Colon (tissue), 2 donors: ENCODE measurements at regions not wholly inside any gene's neighbourhood (a gene's known extent, or its start where the extent isn't known, plus 50 kb on each side); places are given as distances from the start of the nearest gene placed in this dataset.

Experiments
- FAIRE-seq: peaks from 2 replicates; lab custom pipeline; 2012; peaks lifted over from hg19 to GRCh38; lab: Jason Lieb, UNC
- donor health status: control.
- donor health status: control.

DNA sequence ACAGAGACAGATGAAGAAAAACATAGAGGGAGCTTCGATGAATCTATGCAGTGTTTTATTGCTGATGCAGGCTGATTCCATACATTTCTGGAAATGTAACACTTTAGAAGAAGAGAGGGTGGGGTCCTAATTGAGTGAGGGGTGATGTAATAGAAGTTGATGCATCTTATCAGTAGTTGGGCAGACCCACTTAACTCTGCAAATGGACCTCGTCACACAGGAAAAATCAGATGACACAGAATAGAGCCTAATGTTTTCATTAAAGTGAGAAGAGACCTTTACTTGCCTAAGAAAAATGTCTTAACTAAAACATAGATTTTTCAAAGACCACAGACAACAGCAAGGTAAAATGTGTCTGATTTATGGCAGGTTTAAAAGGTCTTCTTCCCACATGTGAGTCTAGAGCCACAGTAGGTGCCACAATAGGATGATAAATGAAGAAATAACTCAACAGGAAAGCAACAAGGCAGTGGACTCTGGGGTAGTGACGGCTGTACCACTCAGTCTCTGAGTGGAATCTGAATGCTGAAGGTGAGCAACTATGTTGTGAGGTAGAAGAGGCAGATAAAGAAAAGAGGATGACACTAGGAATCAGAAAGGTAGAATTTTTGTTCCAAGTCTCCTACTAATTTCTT lies 414.7 kb upstream of the PIK3C3 start:
- FAIRE-seq, result no peak

DNA sequence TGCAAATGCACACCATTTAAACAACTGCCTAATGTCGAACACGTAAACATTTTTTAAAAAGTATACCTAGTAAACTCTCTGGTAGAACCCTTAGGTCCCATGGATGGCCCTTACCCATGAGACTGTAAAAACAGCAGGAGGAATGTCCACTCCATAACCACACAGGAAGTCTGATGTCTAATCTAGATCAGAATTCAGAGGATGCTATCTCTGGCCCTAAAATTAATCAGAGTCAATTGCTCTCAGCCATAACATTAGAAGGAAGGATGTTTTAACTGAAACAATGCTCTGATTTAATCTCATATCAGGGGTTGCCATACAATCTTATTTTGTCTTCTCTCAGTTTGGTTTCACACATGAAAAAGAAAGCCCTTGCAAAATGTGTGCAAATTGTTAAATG lies 416.3 kb upstream of the PIK3C3 start:
- FAIRE-seq, result no peak

DNA sequence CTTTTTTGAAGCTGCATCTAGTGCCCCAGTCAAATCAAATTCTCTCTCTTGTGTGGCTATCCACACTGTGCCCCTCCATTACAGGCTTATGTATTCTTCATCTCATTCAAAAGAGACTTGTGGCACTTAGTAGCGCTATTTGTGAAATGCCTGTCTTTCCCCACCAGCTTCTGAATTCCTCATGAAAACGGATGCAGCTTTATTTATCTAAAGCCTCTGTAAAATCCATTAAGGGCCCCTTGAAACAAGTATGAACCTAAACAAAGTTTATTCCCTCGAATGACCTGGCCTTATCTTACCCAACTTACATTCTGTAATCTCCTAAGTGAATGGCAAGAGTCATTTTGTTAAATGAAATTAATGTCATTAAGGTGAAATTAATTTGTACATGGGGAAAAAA lies 417.4 kb upstream of the PIK3C3 start:
- FAIRE-seq, result no peak

DNA sequence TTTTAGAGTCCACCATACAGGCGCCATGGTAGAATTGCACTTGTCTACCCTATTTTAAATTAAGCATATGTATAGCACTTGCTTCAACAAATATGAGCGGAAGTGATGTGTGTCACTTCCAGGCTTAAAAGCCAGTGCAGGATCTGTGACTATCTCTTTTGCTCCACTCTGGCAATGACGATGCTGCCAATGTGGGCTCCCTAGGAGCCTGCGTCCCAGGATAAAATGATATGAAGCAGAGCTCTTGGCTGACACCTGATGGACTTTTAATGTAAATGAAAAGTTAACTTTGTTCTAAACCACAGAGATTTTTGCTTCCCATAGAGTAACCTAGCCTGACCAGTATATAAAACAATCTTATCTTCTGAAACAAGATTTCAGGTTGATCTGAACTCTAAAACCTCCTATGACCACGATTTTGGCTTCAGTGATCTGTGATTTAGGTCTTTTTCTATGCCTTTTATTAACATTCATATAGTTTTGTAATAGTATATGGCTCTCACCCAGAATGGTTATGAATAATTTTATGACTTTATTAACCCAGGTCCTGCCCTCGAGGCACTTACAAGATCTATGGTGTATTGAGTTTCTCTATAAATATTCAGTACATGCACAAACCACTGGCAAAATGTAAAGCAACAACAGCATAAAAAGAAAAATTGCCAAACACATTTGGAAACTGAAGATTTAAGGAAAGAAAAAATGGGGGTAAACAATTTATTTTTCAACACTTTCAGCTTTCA lies 422.5 kb upstream of the PIK3C3 start:
- FAIRE-seq, result no peak

DNA sequence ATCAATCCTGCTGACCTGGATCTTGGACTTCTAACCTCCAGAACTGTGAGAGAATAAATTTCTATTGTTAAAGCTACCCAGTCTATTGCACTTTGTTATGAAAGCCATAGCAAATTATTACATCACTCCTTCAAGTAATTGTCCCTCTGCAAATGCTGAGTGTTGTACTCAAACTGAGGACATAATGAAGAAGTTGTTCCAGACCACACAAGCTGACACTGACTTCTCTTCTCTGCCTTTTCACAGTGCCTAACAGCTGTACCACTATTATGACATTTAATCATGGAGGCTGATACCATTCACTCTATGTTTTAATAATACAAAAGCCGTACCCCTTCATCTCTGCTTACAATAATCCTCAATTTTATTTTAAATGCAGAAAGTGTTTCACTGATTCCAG lies 424.1 kb upstream of the PIK3C3 start:
- no peak for FAIRE-seq

DNA sequence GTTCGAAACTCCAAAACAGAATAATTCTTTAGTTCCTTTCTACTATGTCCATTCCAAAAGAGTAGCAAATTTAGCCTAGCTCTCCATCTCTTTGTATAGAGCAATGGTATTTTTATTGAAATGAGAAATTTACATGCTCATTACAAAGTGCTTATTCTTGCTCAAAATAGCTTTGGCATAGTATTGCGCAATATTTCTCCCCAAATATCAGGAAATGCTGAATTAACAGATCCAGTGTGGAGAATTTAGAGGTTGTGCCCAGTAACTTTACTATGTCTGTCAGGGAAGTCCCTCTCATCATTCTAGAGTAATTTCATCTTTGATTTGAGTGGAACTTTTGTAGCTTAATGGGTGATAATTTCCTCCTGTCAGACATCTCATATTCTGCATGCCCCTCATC lies 425.9 kb upstream of the PIK3C3 start:
- FAIRE-seq, result no peak

DNA sequence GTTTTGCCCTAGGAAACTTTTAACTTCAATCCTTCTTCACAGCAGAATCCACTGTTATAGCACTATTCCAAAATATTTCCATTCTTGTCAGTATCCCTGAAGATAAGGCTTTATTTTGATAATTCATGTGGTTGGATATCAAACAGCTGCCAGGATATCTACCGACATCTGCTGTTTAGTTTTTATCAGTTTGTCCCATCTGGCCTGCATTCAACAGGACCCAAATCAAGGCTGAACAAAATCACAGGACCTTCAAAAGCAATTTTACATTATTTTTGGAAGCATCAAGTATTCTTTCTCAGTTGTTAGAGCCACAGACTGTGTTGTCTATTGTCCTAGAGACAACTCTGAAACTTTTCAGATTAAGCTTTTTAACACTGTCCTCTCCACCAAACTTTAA lies 429.0 kb upstream of the PIK3C3 start:
- FAIRE-seq, result no peak

DNA sequence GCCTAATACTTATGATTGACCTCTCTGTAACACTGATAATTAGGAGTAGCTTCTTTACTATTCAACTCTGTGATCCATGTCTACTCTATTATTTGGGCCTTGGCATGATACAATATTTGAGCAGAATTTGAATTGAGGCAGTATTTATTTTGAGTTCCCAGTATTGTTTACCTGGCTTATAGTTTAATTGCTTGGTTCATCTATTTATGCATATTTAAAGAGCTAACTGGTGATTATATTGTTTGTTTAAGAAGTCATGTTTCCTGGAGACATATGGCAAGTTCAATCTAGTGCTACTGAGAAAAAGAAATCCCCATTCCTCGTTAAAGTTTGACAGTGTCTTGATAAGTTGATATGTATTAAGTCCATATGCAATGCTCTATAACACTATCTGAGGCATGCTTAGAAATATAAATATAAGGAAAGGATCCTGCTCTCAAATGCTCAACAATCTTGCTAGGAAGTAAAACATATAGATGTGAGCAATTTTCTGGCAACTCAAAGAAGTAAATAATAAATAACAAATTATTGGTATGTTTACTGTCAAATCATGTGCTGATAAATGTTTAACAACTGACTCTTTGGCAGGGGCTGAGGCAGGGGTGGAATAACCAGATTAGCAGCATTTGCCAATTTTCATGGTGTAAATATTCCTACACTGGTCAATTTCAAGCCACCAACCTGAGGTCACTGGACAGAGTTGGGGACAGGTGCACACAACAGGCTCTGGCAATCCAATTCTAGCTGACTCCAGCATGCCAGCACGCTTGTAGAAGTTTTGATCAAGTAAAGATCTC lies 430.2 kb upstream of the PIK3C3 start:
- no peak for FAIRE-seq

DNA sequence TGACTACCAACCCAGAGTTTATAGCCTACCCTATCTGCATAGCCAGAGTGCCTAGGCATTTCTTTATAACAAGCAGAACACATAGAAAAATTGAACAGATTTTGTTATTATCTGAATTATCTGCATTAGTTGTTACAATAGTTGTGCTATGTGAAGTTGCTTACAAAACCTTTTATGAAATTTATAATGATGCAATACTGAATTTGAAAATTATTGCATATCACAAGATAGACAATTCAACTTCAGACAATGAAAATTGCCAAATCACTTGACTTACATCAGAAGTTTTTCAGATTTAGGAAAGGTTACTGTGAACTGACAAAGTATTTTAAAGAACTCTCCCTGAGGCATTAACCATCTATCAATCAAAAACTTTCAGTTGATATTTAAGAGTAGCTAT lies 437.9 kb upstream of the PIK3C3 start:
- no peak for FAIRE-seq

DNA sequence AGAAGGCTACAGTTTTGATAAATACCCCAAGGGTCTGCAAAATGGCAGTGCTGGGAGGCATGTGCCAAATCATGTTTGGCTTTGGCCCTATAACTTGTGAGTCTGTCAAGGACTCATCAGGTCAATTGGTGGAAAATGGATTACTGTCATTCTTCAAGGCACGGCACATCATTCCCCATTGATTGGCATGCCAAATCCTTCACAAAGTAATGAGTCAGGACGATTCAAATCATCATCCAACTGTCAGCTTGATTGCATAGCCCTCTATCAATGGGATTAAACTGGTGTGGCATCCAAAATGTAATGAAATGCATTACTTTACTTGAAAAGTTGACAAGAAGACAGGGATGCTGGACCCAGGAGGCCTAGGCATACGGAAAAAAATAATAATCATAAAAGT lies 441.6 kb upstream of the PIK3C3 start:
- no peak for FAIRE-seq

DNA sequence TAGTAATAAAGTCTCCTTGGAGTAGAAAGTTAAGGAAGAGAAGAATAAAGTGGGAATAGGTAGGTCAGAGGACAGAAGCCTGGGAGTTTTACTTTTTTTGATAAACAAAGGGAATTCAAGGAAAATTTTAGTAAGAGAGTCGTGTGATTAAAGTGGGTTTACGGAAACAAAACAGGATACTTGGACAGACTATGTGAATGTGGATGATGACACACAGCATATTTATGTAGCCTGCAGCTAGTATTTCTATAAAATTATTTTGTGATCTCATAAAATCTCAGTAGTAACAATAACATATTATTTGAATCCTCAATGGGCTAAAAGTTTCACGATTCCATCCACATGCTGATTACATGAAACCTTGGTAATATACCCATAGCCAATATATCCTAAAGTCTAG lies 450.7 kb upstream of the PIK3C3 start:
- no peak for FAIRE-seq

DNA sequence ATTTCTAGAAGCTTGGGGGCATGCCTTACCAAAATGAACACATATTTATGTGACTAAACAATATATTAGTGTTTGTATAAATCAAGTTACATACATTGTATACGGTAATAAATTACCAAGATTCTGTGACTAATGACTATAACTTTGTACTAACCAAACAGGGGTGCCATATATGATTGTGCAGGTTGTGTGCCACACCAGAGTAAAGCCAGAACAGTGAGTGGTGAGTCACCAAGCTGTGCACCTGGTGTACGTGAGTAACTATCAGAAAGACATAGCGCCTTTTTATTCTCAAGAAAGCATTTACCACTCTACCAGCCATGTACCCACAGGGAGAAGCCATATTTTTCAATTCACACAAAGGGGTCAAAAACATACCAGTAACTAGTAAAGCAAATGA lies 453.2 kb upstream of the PIK3C3 start:
- no peak for FAIRE-seq

DNA sequence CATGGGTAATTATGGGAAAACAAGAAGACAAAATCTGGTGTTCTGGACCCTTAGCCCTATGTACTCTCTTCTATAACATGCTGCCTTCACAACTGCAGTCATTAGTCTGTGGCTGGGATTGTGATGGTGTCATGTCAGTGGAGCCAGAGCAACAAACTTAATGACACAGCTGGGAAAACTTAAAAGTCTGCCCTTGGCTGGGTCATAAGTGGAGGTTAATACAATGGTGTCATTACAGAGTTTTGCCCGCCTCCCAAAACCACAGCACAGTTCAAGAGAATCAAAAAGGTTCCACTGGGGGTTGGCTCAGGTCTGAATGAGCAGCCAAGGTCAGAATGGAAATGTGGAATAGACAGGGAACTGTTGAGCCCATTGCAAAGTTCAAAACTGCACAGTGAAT lies 455.7 kb upstream of the PIK3C3 start:
- no peak for FAIRE-seq

DNA sequence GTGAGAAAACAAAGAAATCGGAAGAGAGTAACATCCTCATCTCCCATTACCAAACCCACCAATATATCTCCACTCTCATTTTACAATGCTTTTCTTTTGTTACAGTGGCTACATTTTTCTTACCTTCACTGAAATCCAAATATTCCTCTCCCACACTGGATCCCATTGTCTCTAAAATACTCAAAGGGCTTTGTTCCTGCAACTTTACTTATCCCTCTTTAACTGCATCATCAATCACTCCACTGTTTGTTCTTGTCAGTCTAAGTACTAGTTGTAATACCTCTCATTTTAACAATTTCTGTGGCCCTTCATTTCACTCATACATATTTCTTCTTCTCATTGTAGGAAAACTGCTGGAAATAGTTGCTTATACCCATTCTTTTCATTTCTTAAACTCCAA lies 464.2 kb upstream of the PIK3C3 start:
- no peak for FAIRE-seq

DNA sequence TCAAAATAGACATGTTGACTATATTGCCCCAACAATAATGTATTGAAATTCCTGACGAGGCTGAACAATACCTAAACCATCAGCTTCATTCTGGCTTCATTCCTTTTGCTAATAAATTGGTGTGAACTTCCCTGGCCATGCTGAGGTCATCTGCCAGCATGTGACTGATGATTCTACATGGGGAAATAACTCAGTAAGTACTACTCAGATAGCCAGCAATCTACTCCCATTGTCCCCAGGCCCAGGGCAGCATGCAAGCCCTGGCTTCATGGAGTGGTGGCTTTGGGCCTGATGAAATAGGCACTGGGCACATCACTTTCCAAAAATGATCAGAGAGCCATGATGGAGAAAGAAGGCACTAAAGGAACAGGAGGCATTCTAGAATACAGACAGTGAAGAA lies 468.5 kb upstream of the PIK3C3 start:
- FAIRE-seq, result no peak

DNA sequence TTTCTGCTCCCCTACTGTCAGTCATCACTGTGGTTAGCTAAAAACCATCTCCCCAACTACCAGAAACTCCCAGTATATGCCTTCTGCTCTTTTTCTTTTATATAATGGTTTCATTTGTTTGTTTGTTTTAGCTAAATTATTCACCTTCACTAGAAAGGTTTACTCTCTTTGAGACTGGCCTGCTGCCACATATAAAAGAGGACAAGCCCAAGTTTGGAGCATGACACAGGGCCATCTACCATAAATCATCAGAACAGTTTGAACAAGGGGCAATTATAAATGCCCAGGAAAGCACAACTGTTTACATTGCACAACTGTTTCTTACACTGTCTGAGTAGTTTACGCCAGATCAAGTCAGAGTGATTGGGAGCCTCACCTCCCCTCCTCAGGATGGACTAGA lies 471.0 kb upstream of the PIK3C3 start:
- no peak for FAIRE-seq

DNA sequence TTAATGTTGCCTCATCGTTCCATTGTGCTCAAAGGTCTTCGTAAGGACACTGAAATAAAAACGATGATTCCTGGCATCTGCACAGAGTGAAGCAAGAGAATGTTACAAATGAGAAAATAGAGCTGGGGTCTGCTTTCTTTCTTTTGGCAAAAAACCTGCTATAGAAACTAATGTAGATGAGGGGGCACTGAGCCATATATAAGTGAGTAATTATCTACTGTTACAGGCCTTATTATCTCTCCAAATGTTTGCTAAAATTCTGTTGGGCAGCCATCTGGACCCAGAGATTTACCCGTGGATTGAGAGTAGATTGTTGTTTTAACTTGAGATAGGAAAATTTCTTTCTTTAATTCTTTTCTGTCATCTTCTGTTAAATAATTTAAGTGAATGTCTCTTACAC lies 472.5 kb upstream of the PIK3C3 start:
- no peak for FAIRE-seq

DNA sequence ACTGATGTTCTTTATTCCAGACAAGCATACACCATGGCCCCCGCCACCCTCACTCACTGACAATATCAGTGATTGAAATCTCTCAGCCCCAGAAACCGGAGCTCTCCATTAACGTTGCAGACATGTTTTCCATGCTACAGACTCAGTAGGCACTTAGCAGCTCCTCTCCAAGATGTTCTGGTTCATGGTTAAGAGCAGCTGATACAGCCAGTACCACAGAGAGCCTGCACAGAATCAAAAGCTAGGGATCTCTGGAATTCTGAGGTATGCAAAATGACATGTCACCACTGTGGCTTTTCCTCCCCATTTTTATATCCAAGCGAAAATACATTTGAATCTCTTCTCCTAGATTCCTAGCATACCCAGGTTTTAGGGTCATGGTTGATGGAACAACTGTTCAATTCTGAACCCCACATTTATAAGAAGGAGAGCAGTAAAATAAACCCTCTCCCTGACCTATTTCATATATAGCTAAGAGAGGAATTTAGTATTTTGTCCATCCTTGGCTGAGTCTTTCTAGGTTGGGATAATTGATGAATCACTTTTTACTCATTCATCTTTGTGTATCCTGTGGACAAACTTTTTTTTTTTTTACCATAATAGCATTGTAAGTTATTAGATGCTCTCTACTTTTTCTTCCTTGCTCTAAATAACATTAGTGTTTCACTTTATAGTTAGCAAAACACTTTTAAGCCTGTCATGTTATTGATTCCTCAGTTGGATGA lies 488.4 kb upstream of the PIK3C3 start:
- FAIRE-seq, result no peak

DNA sequence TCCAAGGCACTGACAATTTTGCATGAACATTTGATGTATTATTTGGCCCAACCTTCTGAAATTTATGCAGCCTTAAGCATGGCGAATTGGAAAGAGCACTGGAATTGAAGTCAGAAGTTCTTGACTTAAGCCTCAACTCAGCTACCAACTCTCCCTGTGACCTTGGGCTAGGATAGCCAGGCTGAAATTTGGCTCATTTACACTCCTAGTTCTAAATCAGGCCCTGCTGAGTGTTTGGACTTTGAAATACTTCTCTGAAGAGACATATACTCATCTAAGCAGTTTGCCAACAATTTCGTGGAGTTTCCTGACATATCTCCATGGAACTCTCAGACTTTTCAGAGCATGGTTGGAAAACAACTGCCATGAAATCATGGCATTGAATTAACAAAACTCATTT lies 489.6 kb upstream of the PIK3C3 start:
- no peak for FAIRE-seq

DNA sequence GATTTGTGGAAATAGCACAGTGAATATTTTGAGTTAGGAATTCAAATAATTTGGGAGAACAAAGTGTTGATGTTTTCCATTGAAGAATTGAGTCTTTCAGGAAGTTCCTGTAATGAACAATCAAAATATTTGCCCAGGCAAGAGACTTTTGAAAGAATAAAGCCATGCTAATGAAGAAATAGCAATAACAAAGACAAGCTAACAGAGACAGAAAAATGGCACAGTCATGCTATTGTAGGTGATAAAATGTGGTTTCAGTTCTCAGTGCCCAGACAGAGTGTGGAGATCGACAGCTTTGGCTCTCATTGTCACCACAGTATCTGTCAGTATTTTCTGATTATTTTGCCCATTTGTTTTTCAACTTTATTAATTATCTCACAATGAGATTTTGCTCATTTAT lies 490.8 kb upstream of the PIK3C3 start:
- no peak for FAIRE-seq

DNA sequence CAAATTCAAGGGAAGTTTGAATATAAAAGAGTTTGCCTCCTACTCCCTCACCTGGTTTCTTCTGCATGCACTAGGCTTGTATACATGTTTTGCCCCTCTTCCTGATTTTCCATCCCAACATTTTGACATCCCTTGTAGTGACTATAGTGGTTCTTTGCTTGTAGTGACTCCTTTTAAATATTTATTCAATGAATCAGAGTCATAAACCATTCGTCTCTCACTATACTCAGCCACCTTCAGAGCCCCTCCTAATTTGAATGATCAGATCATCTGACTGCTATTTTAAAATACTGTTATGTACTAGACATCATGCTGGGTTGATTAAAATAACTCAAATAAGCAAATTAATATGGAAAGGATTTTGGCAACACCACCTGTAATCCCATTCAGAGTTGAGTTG lies 492.1 kb upstream of the PIK3C3 start:
- FAIRE-seq, result no peak

DNA sequence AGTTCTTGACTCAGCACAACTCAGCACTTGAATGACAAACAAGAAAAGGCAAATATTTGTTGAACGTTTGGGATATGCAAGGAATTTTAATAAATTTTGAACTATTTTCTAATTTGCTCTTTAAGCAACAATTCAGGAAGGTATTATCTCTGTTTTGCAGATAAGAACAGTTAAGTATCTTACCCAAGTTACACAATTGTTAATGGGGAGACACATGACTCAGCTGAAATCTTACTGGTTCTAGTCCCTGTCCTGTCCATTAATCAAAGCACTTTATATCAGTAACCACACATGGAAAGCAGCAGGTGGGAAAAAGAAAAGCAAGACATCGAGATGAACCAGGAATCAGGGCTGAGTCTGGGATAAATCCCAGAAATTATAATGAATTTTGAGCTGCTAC lies 493.9 kb upstream of the PIK3C3 start:
- no peak for FAIRE-seq

DNA sequence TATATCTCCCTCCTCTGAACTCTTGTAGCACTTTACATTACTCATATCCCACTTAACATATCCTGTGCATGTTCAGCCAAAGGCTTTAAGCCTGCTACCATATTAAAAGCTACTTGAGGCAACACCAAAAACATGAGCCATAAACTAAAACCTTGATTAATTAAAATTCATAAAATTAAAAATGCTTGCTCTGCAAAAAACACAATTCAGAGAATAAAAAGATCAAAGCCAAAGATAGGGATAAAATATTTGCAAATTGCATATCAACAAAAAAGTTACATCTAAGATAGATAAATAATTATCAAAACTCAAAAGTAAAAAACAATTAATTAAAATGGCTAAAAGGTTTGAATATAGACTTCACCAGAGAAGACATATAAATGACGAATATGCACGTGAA lies 495.4 kb upstream of the PIK3C3 start:
- no peak for FAIRE-seq
